ENCODE measurements at regions not wholly inside any gene's neighbourhood (a gene's known extent, or its start where the extent isn't known, plus 50 kb on each side); places are given as distances from the start of the nearest gene placed in this dataset.
"Not testable (repeated sequence)": the region's sequence is repeated elsewhere in the genome, so short reads cannot be mapped to it uniquely, and the experiment has no call there.

- H3K27me3 ChIP-seq (ENCODE audit: insufficient read depth); H3K9ac ChIP-seq; H3K36me3 ChIP-seq (replicated peaks in 1 of 2; ENCODE audit: control insufficient read depth in 1 of 2, insufficient read depth in 2 of 2, low read length in 1 of 2); H3K4me2 ChIP-seq; H3K27ac ChIP-seq (ENCODE audit: low read depth in 2 of 2, low read length in 1 of 2); H3K4me3 ChIP-seq (ENCODE audit: low read depth in 2 of 2, low read length in 1 of 2); H2AFZ ChIP-seq (ENCODE audit: low read depth); DNase-seq; H4K20me1 ChIP-seq (ENCODE audit: insufficient read depth); H3F3A ChIP-seq (replicated peaks; ENCODE audit: insufficient read depth); H3K9me3 ChIP-seq; POLR2A ChIA-PET; H3K9me2 ChIP-seq; CTCF ChIA-PET; H3K79me2 ChIP-seq (ENCODE audit: insufficient read depth); H3K4me1 ChIP-seq (ENCODE audit: control insufficient read depth in 1 of 2, insufficient read depth in 2 of 2, low read depth in 1 of 2, low read length in 1 of 2): not testable (repeated sequence)
- WGBS (ENCODE audit: low lambda C conversion rate): 0% methylated on average over 2 of the region's 8 CpGs
Observed at GRCh38 chr6:94851329-94851728, 726.0 kb upstream of the MANEA start.

GRCh38 chr6:94845742-94846141 lies 731.6 kb upstream of the MANEA start:
- ChIA-PET CTCF (no interaction called here), POLR2A (no interaction called here)
- Histone ChIP-seq H3K27me3 (ENCODE audit: insufficient read depth) (no peaks in the 10 kb centered on the region), H3K4me2 (no peak overlapping the region), H4K20me1 (ENCODE audit: insufficient read depth) (no peaks in the 10 kb centered on the region), H2AFZ (ENCODE audit: low read depth) (no peak overlapping the region), H3K27ac (ENCODE audit: low read depth in 2 of 2, low read length in 1 of 2) (no peak overlapping the region), H3K9me2 (no peaks in the 10 kb centered on the region), H3K79me2 (ENCODE audit: insufficient read depth) (no peaks in the 10 kb centered on the region), H3K4me3 (ENCODE audit: low read depth in 2 of 2, low read length in 1 of 2) (no peak overlapping the region), H3K9ac (no peak overlapping the region), H3K36me3 (replicated peaks in 1 of 2; ENCODE audit: control insufficient read depth in 1 of 2, insufficient read depth in 2 of 2, low read length in 1 of 2) (no peaks in the 10 kb centered on the region), H3K9me3 (no peaks in the 10 kb centered on the region), H3F3A (replicated peaks; ENCODE audit: insufficient read depth) (no peaks in the 10 kb centered on the region), H3K4me1 (ENCODE audit: control insufficient read depth in 1 of 2, insufficient read depth in 2 of 2, low read depth in 1 of 2, low read length in 1 of 2) (no peaks in the 10 kb centered on the region)
- TF ChIP-seq IRF3 (IDR thresholded peaks at IDR 0.05; ENCODE audit: low read depth, low read length): no peak
- no peak for TF ChIP-seq USF2 (IDR thresholded peaks at IDR 0.05; ENCODE audit: borderline replicate concordance, low read depth, low read length)
- TF ChIP-seq RAD21 (IDR thresholded peaks at IDR 0.05; ENCODE audit: low read length): no peak
- TF ChIP-seq YY1 (IDR thresholded peaks at IDR 0.05; ENCODE audit: low read depth): no peak
- no peak for TF ChIP-seq FOXM1 (IDR thresholded peaks at IDR 0.05; ENCODE audit: low read depth)
- TF ChIP-seq PBX3 (IDR thresholded peaks at IDR 0.05): no peak
- TF ChIP-seq CTCF (IDR thresholded peaks at IDR 0.05): no peak
- TF ChIP-seq NFIC (IDR thresholded peaks at IDR 0.05; ENCODE audit: borderline replicate concordance): no peak
- no peak for TF ChIP-seq ZBTB33 (IDR thresholded peaks at IDR 0.05; ENCODE audit: borderline replicate concordance, low read depth)
- DNase-seq: no peak
- WGBS (ENCODE audit: low lambda C conversion rate): 3% methylated on average over 1 of the region's 1 CpG

Data from SK-N-SH (cell line).